ENCODE measurements at regions not wholly inside any gene's neighbourhood (a gene's known extent, or its start where the extent isn't known, plus 50 kb on each side); places are given as distances from the start of the nearest gene placed in this dataset.

DNA sequence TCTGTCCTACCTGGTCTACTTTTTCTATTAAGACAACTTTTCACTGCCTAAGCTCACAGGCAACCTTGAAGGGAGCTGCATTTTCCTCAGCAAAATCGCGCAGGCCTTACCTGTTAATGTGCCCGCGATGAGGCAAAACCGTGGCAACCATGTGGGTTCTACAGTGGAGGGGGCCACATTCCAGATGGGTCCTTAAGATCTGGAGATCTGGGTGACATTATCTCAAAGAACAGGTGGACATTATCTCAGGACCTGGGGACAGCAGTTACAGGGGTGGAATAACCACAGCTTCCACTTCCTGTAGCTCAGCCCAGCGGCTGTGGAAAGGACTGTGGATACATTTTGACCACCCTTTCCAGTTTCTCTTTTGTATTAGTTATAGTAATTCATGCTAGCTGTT is 112.8 kb upstream of the PTCH1 start:
- Mint-ChIP-seq H3K36me3 (peaks cover 7% of the 10 kb centered on the region), H3K4me3 (no peak overlapping the region), H3K4me1 (peaks cover 0 to 5% (median 2%) of the 10 kb centered on the region in 3 donors), H3K27me3 (peaks cover 21% of the 10 kb centered on the region), H3K9me3 (no peaks in the 10 kb centered on the region), H3K27ac (no peak overlapping the region)

DNA sequence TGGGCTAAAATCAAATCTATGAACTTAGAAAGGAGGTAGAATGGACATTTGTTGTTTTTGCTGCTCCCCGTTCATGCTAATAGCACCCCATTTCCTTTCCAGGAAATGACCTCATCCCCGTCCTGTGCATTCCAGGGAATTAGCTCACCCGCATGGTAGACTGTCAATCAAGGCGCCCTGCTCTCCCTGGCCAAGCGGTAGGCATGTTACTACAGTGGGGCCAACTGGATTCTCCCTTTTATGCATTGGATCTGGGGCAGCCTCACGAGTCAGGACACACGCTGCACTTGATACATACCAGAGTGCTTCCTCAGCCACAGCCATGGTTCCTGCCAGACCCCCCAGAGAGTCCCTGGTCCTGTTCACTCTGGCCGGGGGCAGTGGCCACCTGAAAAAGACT is 111.0 kb upstream of the PTCH1 start:
- H3K4me3 Mint-ChIP-seq: peak overlapping the region in 1 of 4 donors; percentile 10
- peaks cover 25% of the 10 kb centered on the region for H3K27me3 Mint-ChIP-seq

DNA sequence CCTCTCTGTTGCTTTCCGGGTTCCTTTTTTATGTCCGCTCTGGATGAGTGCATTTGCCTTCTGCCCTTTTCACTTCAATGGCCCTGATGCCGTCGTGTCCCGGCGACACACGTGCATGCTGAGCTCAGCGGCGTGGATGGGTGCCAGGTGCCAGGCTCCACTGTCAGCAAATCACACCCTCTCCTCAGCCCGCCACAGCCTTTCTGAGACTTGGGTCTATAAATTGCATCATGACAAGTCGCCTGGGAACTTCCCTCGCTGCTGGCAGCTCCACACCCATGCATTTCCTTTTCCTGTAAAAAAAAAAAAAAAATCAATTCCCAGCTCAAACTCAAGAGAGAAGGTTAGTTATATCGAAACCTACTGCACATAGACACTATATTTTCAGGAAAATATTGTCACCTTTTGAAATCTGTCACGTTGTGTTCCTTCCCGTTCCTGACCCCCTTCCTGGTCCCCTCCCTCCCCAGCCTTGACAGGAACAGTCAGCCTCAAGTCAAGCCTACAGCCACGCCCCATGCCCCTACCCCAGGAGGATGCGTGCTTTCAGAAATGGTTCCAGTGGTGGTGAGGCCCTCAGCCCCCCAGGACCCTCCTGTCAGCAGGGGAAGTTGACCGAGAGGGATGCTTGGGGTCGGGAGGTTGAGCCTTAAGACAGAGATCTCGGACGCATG is 110.3 kb upstream of the PTCH1 start:
- peaks cover 25% of the 10 kb centered on the region for H3K27me3 Mint-ChIP-seq
- peaks cover 4% of the 10 kb centered on the region for H3K36me3 Mint-ChIP-seq
- H3K4me3 Mint-ChIP-seq: no peak overlapping the region
- H3K9me3 Mint-ChIP-seq: no peaks in the 10 kb centered on the region
- peaks cover 0 to 5% (median 2%) of the 10 kb centered on the region in 3 donors for H3K4me1 Mint-ChIP-seq
- no peak overlapping the region for H3K27ac Mint-ChIP-seq

More for the DNA sequence above, 111.0 kb upstream of the PTCH1 start:
- Mint-ChIP-seq H3K9me3 (no peaks in the 10 kb centered on the region), H3K36me3 (peaks cover 4% of the 10 kb centered on the region), H3K4me1 (peaks cover 0 to 5% (median 2%) of the 10 kb centered on the region in 3 donors), H3K27ac (peak overlapping the region in 1 of 3 donors; percentile 54)

DNA sequence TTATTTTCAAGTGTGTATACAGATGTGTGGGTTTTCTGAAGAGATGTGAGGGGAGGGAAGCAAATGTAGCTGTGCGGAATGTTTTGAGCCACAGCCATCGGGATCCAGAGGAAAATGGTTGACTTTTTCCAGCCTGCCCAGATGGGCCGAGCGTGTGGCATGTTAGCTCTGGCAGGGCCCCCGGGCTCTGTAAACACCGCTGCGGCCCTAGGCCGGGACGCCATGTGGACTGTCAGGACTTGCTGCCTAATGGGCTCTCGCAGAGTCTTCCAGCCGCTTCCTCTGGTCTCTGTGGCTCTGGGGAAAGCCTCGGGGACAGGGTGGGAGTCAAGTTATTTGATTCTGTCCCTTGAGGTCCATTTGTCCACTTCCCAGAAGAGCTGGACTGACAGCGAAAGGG is 109.6 kb upstream of the PTCH1 start:
- Mint-ChIP-seq H3K9me3 (no peaks in the 10 kb centered on the region), H3K27me3 (peaks cover 23% of the 10 kb centered on the region), H3K4me1 (peaks cover 0 to 5% (median 2%) of the 10 kb centered on the region in 3 donors), H3K27ac (peak overlapping the region in 1 of 3 donors; percentile 71), H3K4me3 (peak overlapping the region in 1 of 4 donors; percentile 26), H3K36me3 (peaks cover 4% of the 10 kb centered on the region)

DNA sequence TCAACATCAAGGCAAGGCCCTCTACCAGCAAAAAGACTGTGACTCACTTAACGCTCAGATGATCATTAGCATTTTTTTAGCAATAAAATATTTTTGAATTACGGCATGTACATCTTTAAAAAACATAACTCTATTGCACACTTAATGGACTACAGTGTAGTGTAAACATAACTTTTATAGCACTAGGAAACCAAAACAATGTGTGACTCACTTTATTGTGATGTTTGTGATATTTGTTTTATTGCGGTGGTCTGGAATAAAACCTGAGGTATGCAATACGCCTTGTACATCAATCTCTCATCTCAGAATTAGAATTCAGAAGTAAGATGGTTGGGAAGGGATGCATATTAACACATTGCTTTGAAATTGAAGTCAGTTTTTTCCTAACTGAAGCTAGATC is 106.9 kb upstream of the PTCH1 start:
- no peak overlapping the region for H3K4me3 Mint-ChIP-seq
- H3K4me1 Mint-ChIP-seq: peaks cover 0 to 5% (median 2%) of the 10 kb centered on the region in 3 donors
- H3K36me3 Mint-ChIP-seq: peaks cover 2% of the 10 kb centered on the region
- peaks cover 23% of the 10 kb centered on the region for H3K27me3 Mint-ChIP-seq
- no peak overlapping the region for H3K27ac Mint-ChIP-seq
- H3K9me3 Mint-ChIP-seq: no peaks in the 10 kb centered on the region

DNA sequence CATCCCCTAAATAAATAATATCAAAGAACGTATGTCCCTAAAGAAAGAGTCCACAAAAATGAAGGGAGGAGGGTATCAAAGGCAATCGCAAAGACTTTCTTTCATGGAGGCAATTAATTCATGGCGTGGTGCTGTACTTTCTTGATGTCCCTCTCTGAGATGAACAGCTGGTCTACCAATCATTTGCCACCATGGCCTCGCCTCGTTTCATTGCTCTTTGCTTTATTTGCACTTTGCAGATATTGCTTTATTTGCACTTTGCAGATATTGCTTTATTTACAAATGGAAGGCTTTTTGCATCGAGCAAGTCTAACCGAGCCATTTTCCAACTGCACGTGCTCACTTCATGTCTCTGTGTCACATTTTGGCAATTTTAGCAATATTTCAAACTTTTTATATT is 104.0 kb upstream of the PTCH1 start:
- H3K27ac Mint-ChIP-seq: no peak overlapping the region
- H3K4me3 Mint-ChIP-seq: no peak overlapping the region
- H3K9me3 Mint-ChIP-seq: peaks cover 0 to 3% (median 0%) of the 10 kb centered on the region in 3 donors
- H3K4me1 Mint-ChIP-seq: peaks cover 0 to 2% (median 0%) of the 10 kb centered on the region in 3 donors
- peaks cover 2% of the 10 kb centered on the region for H3K36me3 Mint-ChIP-seq
- H3K27me3 Mint-ChIP-seq: peaks cover 14% of the 10 kb centered on the region

DNA sequence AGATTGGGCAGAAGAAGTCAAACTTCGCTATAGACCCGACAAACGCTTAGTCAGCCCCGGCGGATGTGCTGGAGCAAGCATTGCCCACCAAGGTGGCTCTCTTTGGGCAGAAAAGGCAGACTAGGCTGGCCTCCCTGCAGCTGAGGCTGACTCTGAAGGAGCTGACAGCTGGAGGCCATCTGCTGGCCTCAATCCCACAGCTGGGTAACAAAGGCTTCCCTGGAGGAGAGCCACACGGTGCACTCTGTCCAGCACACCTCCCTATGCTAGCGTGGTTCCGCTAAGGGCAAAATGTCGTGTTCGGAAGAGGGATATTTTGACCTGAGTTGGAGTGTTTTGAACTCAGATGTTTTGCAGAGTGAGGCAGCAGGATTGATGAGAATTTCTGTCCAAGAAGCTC is 103.5 kb upstream of the PTCH1 start:
- H3K4me1 Mint-ChIP-seq: peaks cover 0 to 2% (median 0%) of the 10 kb centered on the region in 3 donors
- no peak overlapping the region for H3K4me3 Mint-ChIP-seq
- peaks cover 11% of the 10 kb centered on the region for H3K27me3 Mint-ChIP-seq
- peaks cover 0 to 3% (median 0%) of the 10 kb centered on the region in 3 donors for H3K9me3 Mint-ChIP-seq
- H3K27ac Mint-ChIP-seq: no peak overlapping the region
- peaks cover 2% of the 10 kb centered on the region for H3K36me3 Mint-ChIP-seq

DNA sequence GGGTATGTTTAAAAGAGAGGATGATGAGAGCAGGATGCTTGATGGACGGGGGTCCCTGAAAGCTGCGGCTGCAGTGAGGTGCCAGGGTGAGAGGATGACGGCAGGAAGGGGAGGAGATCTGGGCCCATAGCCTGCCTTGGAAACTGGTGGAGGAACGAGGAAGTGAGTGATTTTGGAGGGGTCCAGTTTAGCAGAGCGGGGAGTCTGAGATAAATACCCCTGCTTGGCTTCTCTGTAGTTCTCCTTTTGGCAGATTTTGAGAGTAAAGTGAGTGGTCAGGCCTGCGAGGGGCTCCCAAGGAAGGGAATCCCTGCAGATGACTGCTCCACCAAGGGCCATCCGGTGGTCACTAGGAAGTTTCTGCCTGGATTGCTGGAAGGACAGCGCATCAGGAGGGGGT is 98.5 kb upstream of the PTCH1 start:
- Mint-ChIP-seq H3K9me3 (peaks cover 0 to 3% (median 0%) of the 10 kb centered on the region in 3 donors), H3K27ac (no peak overlapping the region), H3K4me1 (no peaks in the 10 kb centered on the region), H3K27me3 (peaks cover 5% of the 10 kb centered on the region), H3K36me3 (no peaks in the 10 kb centered on the region), H3K4me3 (no peak overlapping the region)

DNA sequence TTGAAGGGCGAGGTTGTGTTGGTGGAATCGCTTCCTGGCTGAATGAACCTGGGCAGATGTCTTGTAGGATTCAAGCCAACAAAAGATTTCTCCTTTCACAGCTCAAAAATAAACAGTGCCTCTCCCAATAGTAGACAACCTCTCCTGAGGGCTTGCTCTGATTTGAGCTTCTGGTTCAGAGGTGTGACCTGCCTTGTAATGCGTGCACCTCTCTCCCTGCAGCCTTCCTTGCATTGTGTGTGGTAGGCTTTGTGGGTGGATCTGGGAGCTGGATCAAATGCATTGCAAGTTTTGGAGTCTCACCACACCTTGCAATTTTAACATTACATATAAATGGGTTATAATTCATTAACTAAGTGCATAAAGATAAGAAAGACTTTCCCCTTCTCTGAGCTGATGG is 96.9 kb upstream of the PTCH1 start:
- no peaks in the 10 kb centered on the region for H3K4me1 Mint-ChIP-seq
- no peak overlapping the region for H3K27ac Mint-ChIP-seq
- H3K9me3 Mint-ChIP-seq: peaks cover 0 to 3% (median 0%) of the 10 kb centered on the region in 3 donors

DNA sequence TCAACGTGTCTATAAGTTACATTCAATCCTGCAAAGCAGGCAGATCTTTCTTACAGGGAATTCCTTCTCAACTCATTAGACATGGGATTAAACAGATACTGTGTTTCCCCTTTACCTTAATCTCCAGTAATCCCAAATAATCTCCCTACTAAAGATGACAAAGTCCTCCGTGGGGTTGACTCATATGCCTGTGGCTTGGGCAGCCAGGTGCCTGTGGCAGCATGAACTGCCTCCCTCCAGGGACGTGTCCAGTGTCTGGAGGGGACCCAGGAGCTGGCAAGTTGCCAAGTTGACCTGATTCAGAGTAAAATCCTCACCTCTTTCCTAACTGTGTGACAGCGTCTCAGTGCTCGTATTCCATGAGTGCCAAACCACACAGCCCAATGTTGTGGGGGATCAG is 94.6 kb upstream of the PTCH1 start:
- peaks cover 0 to 3% (median 0%) of the 10 kb centered on the region in 3 donors for H3K9me3 Mint-ChIP-seq
- H3K4me1 Mint-ChIP-seq: no peaks in the 10 kb centered on the region
- H3K27me3 Mint-ChIP-seq: no peaks in the 10 kb centered on the region
- no peak overlapping the region for H3K27ac Mint-ChIP-seq
- H3K4me3 Mint-ChIP-seq: no peak overlapping the region
- H3K36me3 Mint-ChIP-seq: no peaks in the 10 kb centered on the region

More for the DNA sequence above, 96.9 kb upstream of the PTCH1 start:
- no peaks in the 10 kb centered on the region for H3K36me3 Mint-ChIP-seq
- H3K27me3 Mint-ChIP-seq: peaks cover 5% of the 10 kb centered on the region
- no peak overlapping the region for H3K4me3 Mint-ChIP-seq

DNA sequence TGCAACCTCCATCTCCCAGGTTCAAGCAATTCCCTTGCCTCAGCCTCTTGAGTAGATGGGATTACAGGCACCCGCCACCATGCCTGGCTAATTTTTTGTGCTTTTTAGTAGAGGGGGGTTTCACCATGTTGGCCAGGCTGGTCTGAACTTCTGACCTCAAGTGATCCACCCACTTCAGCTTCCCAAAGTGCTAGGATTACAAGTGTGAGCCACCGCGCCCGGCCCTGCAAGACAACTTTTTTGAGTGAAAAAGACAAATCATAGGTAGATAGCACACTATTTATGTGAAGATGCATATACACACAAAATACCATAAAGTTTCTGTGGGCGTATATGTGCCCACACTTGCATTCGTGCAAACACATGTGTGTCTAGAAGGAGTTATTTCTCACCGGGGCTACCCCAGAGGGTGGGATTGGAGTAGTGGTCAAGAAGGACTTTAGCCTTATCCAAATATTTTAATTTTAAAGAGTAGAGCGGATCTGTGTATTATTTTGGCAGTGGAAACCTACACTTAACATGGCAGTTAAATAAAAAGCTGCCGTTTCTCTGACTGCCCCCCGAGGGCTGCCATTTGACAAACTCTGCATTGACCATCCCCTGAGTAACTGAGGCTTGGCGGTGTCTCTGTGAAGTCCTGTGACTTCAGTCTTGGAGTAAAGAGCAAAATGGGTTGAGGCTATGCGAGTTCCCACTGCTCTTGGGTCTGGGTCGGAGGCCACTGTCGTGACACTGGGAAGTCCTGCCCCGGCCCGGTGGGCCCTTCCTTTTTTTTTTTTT is 93.4 kb upstream of the PTCH1 start:
- no peaks in the 10 kb centered on the region for H3K36me3 Mint-ChIP-seq
- H3K4me1 Mint-ChIP-seq: no peaks in the 10 kb centered on the region
- H3K9me3 Mint-ChIP-seq: no peaks in the 10 kb centered on the region
- no peak overlapping the region for H3K27ac Mint-ChIP-seq
- no peaks in the 10 kb centered on the region for H3K27me3 Mint-ChIP-seq
- no peak overlapping the region for H3K4me3 Mint-ChIP-seq

DNA sequence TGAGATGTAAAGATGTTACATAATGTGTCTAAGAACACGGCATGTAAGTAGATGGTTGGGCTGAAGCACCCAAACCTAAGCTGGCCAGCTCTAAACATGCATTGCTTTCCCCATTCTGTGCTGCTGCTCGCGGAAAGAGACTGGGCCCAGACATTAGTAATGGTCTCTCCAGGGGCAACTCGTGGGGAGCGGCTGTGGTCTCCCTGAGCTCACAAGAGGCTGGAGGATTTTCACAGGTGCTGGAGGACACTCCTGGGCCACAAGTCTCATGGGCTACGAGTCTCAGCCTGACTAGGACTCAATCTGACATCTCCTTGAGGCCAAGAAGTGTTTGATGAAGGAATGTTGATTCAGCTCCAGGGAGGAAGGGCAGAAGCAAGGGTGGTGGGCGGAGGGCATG is 92.7 kb upstream of the PTCH1 start:
- H3K36me3 Mint-ChIP-seq: no peaks in the 10 kb centered on the region
- H3K27ac Mint-ChIP-seq: no peak overlapping the region
- H3K9me3 Mint-ChIP-seq: no peaks in the 10 kb centered on the region
- no peak overlapping the region for H3K4me3 Mint-ChIP-seq
- H3K27me3 Mint-ChIP-seq: no peaks in the 10 kb centered on the region
- no peaks in the 10 kb centered on the region for H3K4me1 Mint-ChIP-seq

DNA sequence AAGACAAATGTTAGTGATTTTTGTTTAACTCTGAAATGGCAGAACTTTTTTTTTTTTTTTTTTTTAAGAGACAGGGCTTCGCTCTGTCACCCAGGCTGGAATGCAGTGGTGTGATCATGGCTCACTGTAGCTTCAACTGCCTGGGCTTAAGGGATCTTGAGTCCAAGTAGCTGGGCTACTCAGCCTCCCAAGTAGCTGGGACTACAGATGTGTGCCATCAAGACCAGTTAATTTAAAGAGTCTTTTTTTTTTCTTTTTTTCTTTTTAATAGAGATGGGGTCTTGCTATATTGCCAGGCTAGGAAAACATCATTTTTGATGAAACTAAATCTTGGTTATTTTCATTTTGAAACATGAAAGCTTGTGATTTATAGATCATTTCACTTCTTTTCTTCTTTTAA is 91.6 kb upstream of the PTCH1 start:
- Mint-ChIP-seq H3K27me3 (peaks cover 2% of the 10 kb centered on the region), H3K36me3 (no peaks in the 10 kb centered on the region), H3K4me3 (no peak overlapping the region), H3K9me3 (no peaks in the 10 kb centered on the region), H3K4me1 (no peaks in the 10 kb centered on the region), H3K27ac (no peak overlapping the region)

DNA sequence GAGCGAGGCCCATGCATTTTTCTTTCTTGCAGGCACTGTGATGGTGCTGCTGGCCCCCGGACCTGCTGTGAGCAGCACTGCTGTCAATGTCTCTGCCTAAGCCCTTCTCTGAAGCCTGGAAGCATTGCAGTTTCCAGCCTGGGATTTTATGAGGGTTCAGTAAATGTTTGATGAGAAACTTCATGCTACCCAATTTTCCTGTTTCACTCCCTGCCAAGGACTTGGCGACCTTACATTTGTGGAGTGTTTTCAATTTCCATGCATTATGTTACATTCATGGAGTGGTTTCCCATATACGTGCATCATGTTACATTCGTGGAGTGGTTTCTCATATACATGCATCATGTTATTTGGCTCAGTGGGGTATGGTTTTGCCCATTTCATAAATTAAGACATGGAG is 90.7 kb upstream of the PTCH1 start:
- no peaks in the 10 kb centered on the region for H3K9me3 Mint-ChIP-seq
- H3K36me3 Mint-ChIP-seq: no peaks in the 10 kb centered on the region
- no peak overlapping the region for H3K4me3 Mint-ChIP-seq
- H3K27me3 Mint-ChIP-seq: peaks cover 2% of the 10 kb centered on the region
- H3K27ac Mint-ChIP-seq: no peak overlapping the region
- H3K4me1 Mint-ChIP-seq: no peaks in the 10 kb centered on the region

DNA sequence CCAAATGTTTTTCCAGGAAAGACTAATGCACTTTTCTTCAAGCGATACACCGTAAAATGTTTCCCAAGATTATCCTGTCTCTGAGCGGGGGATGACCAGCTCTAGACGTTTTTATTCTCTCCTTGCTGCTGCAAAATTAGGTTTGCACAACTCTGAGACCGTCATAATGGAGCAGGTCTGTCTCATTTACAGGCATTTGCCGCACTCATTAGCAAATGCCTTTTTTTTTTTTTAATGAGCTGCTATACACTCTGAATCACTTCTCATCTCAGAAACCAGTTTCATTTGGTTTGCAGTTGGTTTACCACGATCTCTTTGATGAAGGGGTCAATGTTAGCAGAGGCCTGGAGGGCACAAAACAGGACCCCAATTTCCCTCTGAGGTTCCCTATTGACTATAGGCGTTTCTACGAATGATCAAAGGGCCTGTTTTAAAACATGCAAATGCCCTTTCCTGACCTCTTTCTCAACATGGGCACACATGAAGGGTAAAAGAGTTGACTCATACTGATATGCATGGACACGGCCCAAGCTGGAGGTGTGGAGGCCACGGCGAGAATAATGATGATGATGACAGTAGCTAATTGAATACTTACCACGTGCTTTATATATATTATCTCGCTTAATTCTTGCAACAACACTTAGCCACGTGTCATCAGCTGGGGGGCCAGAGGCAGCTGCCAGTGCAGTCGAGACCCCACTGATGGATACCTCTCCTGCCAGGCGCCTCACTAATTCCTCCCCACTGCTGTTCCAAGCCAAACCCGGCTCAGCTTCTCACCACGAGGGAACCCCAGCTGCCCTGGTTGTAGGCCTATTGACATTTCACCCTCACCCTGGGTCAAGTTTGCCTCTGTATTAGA is 89.9 kb upstream of the PTCH1 start:
- no peak overlapping the region for H3K4me3 Mint-ChIP-seq
- no peak overlapping the region for H3K27ac Mint-ChIP-seq
- H3K9me3 Mint-ChIP-seq: no peaks in the 10 kb centered on the region
- no peaks in the 10 kb centered on the region for H3K4me1 Mint-ChIP-seq
- H3K36me3 Mint-ChIP-seq: no peaks in the 10 kb centered on the region
- peaks cover 2% of the 10 kb centered on the region for H3K27me3 Mint-ChIP-seq

Data from IgD-negative memory B cell (primary cell).